GM18870 (cell line): ENCODE measurements at regions not wholly inside any gene's neighbourhood (a gene's known extent, or its start where the extent isn't known, plus 50 kb on each side); places are given as distances from the start of the nearest gene placed in this dataset.

Experiments used
- ATAC-seq: cut with Tn5 transposase; IDR thresholded peaks from one replicate; pipeline ENCODE4 v1.9.1; 2021; ENCODE audit warnings: moderate library complexity; ENCODE audit not compliant: unreplicated experiment

GRCh38 chr10:25113191-25114035 is 61.4 kb upstream of the GPR158 start:
- peak; percentile 86 for ATAC-seq

GRCh38 chr10:25114036-25114411 is 60.8 kb upstream of the GPR158 start:
- no peak for ATAC-seq

GRCh38 chr10:25117757-25118156 is 57.0 kb upstream of the GPR158 start:
- ATAC-seq: no peak

GRCh38 chr10:25120188-25120587 is 54.6 kb upstream of the GPR158 start:
- no peak for ATAC-seq
